ENCODE measurements at regions not wholly inside any gene's neighbourhood (a gene's known extent, or its start where the extent isn't known, plus 50 kb on each side); places are given as distances from the start of the nearest gene placed in this dataset.

DNA sequence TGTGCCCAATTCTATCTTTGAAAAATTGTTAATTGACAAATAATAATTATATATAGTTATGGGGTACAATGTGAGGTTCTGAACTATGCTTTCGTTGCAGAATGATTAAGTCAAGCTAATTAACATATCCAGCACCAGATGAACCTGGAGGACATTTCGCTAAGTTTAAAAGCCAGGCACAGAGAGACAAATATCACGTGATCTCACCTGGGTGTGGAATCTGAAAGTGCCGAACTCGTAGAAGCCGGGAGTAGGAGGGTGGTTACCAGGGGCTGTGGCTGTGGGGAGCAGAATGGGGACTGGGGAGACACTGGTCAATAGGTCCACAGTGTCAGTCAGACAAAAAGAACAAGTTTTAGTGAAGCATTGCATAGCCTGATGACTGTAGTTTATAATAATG, 332.9 kb upstream of the SHH start:
- DNase-seq = no peak

DNA sequence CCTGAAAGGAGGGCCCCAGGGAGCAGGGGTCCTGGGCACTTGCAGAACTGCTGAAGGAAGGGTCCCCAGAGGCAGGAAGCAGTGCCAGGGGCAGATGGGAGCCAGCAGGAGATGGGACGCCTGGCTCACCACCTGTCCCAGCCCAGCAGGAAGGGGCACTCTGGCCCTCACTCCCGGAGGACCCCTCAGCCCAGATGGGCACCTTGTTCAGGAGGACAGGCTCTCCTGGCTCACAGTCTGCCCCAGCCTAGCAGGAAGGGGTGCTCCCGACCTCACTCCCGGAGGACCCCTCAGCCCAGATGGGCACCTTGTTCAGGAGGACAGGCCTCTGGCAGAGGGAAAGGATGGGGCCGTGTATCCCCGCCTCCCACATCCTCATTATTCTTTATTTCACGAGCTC, 331.4 kb upstream of the SHH start:
- no peak for DNase-seq

DNA sequence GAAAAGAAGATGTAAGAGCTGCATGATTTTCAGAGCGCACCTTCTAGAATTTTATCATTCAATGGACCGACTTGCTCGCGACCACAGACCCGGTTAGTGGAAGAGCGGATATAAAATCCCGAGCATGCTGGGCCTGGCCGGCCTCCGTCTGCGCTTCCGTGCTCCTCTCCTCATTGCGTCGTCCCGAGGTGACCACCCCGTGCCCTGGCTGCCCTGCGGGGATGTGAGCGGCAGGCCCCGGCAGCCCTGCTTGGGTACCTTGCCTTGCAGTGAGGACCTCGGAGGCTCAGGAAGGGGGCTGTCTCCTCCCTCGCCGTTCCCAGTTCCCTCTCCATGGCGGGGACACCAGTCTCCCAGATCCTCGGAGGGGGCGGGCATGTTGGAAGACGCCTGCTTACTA, 330.9 kb upstream of the SHH start:
- no peak for DNase-seq

DNA sequence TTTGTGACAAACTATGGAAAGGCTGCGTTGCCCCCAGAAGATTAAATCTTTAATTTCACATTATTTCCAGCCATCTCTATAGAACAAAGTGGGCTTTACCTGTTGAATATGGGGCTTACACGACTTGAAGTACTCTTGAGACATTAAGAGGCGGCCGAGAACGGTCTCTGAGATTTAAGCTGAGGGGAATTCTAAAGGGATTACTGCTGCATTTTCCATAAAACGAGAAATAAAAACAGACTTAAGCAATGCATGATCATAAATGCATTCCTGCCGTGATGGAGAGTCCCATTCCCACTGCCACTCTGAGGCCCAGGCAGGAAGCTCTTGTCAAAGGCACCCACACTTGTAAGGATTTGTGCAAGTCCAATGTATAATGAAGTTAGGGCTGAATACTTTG, 329.7 kb upstream of the SHH start:
- DNase-seq = no peak

DNA sequence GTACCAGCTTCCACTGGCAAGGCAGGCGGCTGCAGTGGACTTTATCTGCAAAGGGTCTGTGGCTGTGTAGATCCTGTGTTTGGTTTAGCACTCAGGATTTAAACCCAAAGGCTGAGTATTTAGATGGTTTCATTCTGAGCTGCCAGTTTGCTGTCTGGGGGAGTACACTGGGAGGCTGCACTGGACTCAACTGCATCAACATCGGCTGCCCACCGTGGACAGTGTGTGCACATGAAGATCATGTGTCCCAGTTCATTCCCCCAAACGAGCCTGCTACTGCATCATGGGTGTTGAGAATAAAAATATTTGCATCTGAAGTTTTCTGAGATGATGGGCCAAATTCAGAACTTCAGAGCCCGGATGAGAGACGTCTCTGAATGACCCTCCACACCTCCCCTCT, 328.6 kb upstream of the SHH start:
- no peak for DNase-seq

DNA sequence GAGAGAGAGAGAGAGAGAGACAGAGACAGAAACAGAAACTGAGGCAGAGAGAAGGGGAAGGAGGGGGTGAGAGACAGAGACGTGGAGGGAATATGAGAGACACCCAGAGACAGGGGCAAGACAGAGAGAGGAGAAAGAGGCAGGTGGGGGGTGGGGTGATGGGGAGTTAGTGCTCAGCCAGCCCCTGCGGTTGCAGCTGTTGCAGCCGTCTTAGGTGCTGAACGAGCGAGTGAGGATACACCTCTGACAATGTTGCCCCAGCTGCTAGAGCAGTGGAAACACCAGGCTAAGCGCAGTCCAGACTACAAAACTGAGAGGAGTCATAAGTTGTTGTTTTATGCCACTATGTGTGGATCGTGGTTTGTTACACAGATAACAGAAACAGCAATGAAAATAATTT, 328.2 kb upstream of the SHH start:
- DNase-seq = no peak

DNA sequence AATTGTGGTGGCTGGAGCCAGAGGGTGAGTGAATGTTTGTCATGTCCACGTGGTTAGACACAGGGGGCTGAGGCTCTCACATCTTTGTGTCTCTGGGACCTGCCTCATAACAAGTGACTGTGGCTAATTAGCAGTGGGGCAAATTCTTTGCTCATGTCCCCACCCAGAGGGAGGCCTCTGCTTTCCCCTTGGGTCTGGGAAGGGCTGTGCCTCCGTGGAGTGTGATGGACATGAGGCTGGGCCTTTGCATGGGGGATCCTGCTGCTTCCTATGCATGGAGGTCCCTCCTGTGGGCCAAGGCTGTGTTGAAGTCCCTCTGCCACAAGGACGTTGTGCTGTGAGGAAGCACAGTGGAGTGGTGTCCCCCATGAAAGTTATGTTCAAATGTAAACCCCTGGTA, 327.4 kb upstream of the SHH start:
- no peak for DNase-seq

DNA sequence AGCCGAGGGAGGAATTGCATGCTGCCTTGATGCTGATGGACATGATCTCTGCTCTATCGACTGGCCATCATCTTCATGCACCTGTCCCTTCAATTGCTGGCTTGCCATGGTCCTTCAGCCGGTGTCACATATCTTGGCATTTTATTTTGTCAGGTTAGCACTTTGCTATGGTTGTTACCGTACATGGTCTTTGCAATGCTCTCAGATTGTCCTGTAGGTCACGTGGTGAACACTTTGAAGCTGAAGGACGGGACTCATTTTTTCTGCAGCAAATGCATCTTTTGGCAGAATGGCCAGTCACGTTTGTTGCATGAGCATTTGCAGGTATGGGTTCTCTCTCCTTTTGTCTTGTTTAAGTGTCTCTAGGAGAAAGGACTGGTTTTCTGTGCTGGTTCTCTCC, 326.8 kb upstream of the SHH start:
- DNase-seq = no peak

DNA sequence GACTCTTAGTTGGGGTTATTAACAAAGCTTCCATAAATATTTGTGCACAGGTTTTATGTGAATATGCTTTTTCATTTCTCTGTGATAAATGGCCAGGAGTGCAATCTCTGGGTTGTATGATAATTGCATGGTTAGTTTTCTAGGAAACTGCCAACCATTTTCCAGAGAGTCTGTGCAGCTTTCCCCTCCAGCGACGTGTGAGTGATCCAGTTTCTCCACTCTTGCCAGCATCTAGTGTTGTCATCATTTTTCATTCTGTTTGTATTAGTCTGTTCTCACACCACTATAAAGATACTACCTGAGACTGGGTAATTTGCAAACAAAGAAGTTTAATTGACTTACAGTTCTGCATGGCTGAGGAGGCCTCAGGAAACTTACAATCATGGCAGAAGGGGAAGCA, 319.6 kb upstream of the SHH start:
- no peak for DNase-seq

DNA sequence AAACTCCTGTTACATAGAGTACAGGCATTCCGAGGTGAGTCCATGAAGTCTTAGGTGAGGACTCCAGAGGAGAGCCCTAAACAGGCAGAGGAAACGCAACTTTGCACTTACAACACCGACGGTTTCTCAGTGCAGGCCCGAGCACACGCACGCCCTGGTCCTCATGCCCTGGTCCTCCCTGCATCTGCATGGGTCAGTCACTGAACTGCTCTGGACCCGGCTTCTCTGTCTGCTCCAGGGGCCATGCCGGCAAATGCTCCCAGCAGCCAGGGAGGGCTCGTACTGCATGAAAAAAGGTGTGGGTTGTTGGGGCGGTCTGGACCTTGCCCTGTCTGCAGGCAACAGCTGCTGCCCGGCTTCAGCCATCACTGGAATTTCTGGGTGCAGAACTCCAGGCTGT, 317.3 kb upstream of the SHH start:
- no peak for DNase-seq

DNA sequence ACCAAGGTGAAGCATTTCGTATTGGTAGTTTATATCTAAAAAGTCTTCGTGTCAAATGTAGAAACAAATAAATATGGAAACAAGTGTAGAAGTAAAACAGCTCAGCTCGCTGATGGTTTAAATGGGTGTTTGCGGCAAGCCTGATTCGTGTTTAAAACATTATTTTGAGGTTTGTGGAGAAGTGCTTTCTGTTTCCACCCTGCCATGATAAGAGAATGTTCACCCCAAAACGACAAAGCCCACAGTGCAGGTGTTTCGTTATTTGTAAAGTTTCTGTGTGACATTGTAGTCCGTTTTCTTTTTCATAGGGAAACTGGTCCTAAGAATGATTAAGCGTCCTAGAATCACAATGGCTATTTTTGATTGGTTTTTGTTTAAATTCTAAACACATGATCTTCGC, 316.2 kb upstream of the SHH start:
- DNase-seq = no peak

DNA sequence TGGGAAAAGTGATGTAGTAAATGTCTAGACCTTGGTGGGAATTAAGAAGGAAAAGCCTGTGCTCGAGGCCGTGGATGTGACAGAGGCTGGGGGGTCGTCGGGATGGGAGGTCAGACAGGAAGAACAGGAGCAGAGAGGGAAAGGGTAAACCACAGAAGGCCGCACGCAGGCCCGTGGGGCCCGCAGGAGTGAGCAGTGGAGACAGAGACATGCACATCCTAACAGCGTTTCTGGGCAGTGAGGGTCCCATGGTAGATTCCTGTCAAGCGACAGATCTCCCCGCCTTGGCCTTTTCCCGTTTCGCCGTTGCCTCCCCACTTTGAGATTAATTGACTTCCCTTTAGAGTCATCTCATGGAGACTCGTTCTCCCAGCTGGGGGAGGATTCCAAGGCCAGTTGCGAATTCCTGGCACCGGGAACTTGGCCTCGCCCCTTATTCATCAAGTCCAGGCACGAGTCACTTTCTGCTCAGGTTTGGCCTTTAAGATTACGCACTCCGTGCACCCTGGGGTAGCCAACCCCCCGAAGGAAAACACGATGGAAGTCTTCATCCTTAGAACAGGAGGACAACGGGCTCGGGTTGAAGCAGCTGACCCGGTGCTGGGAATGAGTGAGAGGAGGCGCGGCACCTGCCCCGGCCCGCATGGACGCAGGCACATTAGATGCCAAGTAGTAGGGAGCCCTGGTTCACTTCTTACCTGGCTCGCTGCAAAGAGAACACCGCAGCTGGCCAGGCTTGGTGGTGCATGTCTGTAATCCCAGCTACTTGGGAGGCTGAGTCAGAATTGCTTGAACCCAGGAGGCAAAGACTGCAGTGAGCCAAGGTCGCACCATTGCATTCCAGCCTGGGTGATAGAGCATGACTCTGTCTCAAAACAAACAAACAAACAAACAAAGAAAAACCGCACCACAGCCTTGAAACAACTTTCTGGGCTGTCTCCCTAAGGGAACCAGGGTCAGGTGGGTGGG, 315.2 kb upstream of the SHH start:
- DNase-seq = no peak

DNA sequence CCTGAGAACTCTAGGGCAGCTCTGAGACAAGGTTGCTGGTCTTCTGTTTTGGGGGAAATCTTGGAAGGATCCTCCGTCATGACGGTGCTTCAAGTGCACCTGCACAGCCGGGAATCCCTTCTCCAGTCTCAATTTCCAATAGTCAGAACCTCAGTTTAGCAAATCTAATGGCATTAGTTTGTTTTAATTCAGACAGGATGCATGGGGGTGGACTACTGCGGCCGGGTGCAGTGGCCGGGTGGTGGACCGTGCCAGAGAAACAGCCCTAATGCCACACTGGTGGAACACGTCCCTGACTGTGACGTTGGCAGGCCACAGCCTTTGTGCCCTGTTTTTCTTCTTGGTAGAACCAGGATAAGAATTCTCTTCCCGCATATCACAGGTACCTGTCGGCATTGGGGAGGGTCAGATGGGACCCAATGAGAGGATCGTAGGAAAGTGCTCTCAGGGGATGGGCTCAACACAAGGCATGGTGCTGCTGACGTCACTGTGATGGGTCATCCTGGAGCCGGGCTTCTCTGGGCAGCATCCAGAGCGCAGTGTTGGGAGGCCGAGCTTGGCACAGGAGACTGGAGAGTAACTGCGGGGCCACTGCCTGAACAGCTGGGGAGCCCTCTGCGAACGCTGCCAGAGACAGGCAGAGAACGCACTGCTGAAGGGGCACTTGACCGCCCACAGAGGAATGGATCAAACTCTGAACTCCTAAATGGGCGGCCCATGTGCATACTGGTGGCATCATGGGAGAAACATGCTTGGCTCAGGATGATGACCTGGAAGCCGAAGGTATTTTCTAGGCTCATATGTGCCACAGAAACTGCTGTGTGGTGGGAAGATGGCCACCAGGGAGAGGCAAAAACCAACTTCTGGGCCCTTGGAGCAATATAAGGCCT, 313.8 kb upstream of the SHH start:
- no peak for DNase-seq

DNA sequence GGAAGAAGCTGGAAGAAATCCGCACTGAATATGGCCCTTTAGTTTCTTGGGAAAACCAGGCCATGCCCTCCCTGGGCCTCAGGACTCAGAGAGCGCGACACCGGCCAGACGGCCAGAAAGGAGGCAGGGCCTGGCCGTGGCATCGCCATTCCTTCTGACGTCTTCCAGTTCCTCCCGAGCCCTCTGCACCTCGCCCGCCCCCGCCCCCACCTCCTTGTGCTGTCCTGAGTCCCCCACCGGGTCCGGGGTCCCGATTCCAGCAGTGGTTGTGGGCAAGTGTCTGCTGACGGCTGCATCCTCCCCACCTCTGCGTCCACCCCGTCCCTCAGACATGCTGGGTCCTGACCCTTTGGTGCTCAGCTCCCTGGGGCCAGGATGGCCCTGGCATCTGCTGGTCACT, 312.1 kb upstream of the SHH start:
- no peak for DNase-seq

DNA sequence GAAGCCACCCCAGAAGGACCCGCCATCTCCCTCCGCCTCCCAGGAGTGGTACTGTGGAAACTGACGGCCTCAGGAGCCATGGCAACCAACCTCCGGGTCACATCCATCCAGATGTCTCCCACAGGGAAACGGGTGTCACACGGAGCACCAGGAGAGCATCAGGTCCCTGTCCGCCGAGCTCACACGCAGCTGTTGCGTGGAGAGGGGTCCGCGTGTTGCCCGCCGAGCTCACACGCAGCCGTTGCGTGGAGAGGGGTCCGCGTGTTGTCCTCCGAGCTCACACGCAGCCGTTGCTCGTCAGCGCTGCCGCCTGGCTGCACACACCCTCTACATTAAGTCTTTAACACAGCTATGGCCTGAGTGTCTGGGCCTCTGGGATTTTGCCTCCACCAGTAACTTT, 311.1 kb upstream of the SHH start:
- no peak for DNase-seq

DNA sequence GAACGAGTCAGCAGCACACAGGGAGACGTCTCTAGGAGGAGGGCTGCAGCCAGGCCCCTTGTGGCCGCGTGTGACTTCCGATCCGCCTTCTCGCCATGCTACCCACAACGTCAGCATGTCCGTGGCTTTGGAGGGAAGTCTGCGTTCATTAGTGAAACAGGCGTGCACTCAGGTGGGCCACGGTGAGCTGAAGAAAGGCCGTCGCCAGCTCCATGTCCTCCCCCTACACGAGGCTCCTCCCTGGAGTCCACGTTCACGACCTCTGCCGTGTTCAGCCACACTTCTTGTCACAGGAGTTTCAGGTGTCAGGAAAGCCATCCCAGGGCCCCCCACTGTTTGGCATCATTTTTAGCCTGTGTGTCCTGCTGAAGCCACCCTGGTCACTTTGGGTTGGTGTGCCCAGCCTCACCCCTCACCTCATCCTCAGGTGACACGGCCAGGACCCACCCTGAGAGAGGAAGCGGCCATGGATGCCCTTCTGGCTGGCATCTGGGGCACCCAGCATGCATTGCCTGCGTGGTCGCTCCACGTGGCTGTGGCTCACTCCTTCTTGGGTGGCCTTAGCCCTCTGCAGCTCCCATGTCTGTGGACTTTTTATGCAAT, 310.6 kb upstream of the SHH start:
- no peak for DNase-seq

DNA sequence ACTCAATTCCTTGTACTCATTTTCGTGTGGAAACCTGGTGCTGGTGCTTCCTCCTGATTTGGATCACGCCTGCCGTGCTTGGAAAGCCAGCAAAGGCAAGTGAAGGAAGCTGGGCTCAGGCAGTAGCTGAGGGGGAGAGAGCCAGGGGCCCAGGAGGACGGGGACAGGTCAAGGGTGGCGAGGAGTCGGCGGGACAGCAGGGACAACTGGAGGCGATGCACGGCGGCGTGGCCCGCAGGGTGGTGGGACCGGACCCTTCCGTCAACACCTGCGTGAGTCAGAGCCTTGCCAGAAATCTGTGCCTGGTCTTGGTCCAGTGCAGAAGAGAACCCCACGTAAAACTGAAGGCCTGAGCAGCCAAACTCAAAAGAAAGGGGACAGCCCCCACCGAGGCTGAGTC, 309.7 kb upstream of the SHH start:
- no peak for DNase-seq

DNA sequence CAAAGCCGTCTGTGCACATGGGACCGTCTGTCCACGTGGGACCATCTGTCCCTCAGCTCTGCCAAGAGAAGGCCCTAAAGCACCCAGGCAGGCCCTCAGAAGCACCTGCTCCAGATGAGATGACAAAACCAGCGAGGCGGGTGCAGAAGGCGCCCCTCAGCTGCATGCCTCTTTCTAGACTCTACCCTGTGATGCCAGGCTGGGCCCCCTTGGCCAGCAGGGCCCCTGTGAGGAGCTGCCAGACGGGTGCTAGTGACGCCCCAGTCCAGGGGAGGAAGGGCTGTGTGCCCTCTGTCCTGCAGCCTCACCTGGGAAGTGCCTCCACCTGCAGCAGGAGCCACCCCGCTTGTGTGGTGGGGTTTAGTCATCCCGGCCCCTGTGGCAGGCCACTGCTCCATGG, 309.2 kb upstream of the SHH start:
- DNase-seq = no peak

DNA sequence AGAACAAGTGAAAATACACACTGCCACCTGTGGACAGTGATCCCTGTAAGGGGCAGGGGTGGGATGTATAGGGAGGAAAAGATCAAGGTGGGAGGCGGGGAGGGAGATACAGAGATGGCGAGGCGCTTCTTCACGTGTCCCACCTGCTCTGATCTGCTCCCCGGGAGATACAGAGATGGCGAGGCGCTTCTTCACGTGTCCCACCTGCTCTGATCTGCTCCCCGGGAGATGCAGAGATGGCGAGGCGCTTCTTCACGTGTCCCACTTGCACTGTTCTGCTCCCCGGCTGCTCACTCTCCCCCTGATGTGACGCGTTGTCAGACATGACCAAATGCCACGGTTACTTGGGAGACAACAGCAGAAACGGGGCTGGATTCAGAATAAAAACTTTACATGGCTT, 308.3 kb upstream of the SHH start:
- no peak for DNase-seq

DNA sequence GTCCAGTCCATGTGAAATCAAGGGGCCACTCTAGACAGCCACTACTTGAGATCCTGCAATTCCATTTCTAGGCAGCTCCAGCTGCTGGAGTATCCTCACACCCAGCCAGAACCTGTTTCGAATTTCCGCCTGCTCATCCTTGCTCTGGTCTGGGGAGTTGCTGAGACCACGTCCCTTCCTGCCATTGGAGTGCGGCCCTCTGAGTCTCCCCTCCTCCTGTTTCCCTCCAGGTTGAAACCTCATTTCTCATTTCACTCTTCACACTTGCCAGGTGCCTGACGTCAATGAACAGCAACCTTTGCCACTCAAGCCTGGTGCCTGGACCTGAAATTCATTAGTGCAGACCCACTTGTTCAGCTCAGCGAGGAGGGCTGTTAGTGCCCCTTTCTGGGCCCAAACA, 307.5 kb upstream of the SHH start:
- DNase-seq = no peak

DNA sequence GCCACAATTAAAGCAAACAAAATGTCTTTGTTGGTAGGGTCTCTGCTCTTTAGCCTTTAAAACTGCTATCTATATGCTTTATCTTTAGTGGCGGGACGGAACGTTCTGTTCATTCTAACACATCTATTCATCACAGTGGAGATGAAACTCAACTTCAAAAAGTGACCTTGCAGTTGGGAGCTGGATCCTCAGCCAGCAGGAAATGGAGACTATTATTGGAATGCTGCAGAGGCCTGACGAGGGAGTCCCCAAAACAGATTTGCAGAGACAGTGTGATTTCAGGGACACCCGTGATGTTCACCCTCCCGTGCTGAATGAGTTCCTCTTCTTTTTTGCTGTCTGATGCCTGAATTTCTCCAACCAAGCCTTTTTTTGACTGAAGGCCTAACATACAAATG, 306.0 kb upstream of the SHH start:
- no peak for DNase-seq

DNA sequence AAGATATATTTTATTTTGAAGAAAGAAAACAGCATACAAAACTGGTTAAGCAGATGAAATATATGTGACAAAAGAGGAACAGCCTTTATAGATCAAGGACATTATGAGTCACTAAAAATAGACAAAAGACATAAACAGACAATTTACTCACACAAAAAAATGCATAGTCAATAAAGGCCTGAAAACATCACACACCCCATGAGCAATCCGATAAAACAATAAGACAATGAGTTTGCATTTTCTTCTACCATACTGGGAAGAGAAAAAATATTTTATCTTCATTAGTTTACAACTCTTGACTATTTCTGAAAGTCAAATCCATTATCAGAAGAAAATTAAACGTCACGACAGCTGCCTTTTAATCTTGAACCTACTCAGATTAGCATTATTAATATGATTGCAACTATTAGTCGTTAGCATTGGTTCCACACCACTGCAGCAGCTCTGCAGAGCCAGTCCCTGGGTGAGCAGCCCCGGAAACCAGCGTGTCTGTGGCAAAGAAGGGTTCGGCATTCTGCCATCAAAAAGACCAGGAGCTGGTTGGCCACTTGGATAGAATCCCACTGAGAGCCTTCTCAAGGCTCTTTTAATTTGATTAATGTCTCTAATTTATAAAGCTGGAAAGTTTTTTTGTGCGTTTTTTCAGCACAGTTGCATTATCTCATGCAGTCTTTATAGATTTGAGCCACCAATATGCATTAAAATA, 305.4 kb upstream of the SHH start:
- no peak for DNase-seq

All from NCI-H2029 (cell line).